Suppressor macrophage treated with lipopolysaccharide for 4 hours (primary cell): ENCODE measurements at regions not wholly inside any gene's neighbourhood (a gene's known extent, or its start where the extent isn't known, plus 50 kb on each side); places are given as distances from the start of the nearest gene placed in this dataset.

Experiments used
- DNase-seq: peaks from one replicate; pipeline ENCODE4 v3.0.0-alpha.2; 2020

DNA sequence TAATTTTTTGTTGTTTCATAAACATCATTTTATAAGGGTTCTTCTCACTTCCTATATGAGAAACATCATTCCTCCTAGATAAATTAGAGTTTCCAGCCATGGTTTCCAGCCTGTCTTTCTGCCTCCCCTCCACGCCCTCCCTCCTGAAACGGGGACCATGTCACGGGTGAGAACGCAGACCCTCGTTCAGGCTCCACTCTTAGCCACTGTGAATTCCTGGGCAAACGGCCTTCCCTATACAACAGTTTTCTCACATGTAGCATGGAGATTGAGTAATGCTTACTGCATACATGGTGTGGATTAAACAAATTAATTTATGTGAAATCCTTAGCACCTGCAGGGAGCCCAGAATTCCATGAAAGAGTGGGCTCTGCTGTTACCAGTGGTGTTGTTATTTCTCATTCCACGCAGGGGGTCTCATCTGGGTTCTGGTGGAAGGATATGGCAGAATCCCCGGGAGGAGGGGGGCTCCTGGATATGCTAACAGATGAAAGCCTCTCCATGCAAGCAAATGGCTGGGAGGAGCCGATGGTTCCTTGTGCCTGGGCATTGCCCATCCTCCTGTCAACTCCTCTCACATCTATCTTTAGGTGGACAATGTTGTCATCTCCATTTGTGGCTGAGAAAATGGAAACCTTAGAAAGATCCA is 54.0 kb upstream of the TWIST2 start:
- DNase-seq = no peak

DNA sequence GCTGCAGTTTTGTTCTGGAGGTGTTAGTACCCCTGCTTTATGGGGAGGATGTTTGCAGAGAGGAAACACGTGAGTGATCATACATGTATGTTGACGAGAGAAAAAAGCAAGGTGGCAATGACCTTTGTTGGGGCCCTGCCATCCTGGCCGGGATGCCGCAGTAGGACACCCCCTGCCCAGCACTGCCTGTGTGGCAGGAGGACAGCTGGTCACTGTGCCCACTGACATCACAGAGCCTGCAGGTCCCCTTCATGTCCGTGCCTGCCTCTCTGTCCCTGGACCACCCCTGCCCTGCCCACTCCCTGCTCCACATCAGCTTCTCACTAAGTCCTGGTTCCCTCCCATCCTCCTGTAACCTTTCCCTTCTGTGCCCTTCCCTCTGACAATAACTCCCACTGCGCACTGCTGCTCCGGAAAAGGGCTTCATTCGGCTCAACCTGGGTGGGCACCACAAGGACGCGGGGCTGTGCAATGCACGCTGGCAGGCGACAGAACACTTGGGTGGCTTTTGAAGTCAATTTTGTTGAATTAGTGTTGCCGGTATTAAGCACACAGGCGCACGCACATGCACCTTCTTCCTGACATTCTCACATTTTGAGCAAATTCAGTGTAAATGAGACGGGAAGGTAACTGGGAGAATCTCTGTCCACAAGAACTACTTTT is 51.5 kb upstream of the TWIST2 start:
- no peak for DNase-seq

DNA sequence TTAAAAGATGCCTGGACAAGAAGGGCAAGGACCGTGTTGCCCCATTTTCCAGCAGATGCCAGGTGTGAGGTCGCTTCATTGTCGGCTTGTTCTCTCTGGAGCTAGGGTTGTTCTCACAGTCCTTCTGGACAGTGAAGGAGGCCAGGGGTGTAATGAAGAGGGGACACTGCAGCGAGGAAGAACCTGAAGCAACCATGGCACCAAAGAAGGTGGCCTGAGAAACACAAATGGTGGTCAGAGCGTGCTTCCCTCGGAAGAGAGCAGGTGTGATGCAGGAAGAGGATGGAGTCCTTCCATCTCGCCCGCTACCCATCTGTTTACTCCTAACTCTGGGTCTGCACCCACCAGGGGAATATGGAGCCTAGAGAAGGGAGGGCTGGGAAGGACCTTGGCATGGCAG is 50.3 kb upstream of the TWIST2 start:
- no peak for DNase-seq
